ENCODE measurements at regions not wholly inside any gene's neighbourhood (a gene's known extent, or its start where the extent isn't known, plus 50 kb on each side); places are given as distances from the start of the nearest gene placed in this dataset.
A peak's percentile ranks its signal among the peaks of the same experiment; 100 is the strongest.

DNA sequence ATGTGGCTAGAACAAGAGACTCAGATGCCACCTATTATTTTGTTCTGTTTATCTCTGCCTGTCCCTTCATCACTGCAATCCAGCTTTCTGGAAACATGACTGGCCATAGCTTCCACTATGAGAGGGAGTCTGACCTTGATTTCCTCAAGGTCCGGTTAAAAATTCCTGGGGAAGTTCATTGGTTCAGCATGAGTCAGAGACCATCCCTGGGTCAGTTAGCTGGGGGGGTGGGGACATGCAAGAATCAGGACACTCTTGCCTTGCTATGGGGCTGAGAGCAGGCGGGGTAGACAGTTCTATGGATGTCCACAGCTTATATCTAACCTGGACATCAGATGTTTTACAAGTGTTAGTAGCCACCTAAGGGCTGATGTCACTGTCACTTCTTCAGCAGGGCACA, 81.1 kb downstream of the TENT5C start:
- Histone ChIP-seq H3K27ac (ENCODE audit: low read depth, low read length) (no peak overlapping the region), H3K4me1 (ENCODE audit: control insufficient read depth in 5 of 5, insufficient read depth in 5 of 5, low read length in 5 of 5) (no peaks in the 10 kb centered on the region), H3K4me3 (ENCODE audit: low read depth in 1 of 5, low read length in 5 of 5) (no peak overlapping the region)

DNA sequence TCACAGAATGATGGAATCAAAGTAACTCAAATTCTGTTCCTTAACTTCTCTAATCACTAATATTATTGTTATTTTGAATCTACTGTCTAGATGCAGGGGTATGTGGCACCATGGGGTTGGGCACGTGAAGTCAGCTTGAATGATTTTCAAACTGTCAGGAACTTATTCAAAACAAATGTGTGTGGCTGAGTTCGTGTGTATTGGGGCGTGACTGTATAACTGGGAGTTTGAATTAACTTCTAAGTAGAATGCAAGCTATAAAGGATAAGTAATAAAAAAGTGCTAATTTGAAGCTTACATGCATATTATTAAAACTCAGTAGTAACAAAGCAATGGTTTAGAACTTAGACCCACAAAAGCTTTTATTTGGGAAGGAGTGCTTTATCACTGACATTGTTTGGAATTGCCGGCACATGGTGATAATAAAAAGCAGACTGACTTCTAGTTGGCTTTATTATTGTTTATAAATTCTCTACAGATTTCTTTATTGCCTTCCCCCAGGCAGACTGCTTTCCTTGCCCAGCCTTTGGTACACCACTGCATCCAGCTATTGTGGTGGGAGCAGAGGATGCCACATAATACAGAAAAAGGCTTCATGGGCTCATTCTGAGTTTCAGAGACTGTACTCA, 84.3 kb downstream of the TENT5C start:
- Histone ChIP-seq H3K27me3 (ENCODE audit: control insufficient read depth in 5 of 5, insufficient read depth in 4 of 5, low read length in 5 of 5) (peaks cover 0 to 3% (median 0%) of the 10 kb centered on the region in 5 donors), H3K4me1 (ENCODE audit: control insufficient read depth in 5 of 5, insufficient read depth in 5 of 5, low read length in 5 of 5) (no peaks in the 10 kb centered on the region), H3K27ac (ENCODE audit: low read depth, low read length) (no peak overlapping the region), H3K36me3 (ENCODE audit: control insufficient read depth in 5 of 5, insufficient read depth in 5 of 5, low read length in 5 of 5) (no peaks in the 10 kb centered on the region), H3K4me3 (ENCODE audit: low read depth in 1 of 5, low read length in 5 of 5) (no peak overlapping the region), H3K9ac (ENCODE audit: low read length in 5 of 5) (no peak overlapping the region), H3K9me3 (ENCODE audit: control insufficient read depth in 5 of 5, low read length in 5 of 5) (no peaks in the 10 kb centered on the region)

More for the DNA sequence above, 81.1 kb downstream of the TENT5C start:
- Histone ChIP-seq H3K36me3 (ENCODE audit: control insufficient read depth in 5 of 5, insufficient read depth in 5 of 5, low read length in 5 of 5) (no peaks in the 10 kb centered on the region), H3K9me3 (ENCODE audit: control insufficient read depth in 5 of 5, low read length in 5 of 5) (no peaks in the 10 kb centered on the region), H3K27me3 (ENCODE audit: control insufficient read depth in 5 of 5, insufficient read depth in 4 of 5, low read length in 5 of 5) (peaks cover 0 to 3% (median 0%) of the 10 kb centered on the region in 5 donors), H3K9ac (ENCODE audit: low read length in 5 of 5) (no peak overlapping the region)

DNA sequence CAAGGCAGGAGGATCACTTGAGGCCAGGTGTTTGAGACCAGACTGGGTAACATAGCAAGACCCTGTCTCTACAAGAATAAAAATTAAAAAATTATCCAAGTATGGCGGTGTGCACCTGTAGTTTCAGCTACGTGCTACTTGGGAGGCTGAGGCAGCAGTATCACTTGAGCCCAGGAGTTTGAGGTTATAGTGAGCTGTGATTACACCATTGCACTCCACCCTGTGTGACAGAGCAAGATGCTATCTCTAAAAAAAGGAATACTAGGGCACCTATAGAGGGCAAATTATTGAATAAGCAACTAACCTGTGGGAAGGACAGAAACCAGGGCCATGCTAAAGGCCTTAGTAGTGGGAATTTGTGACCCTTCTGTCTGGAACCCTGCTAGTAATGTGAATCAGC, 86.1 kb downstream of the TENT5C start:
- no peaks in the 10 kb centered on the region for H3K9me3 ChIP-seq (ENCODE audit: control insufficient read depth in 5 of 5, low read length in 5 of 5)
- peaks cover 0 to 10% (median 9%) of the 10 kb centered on the region in 5 donors for H3K4me1 ChIP-seq (ENCODE audit: control insufficient read depth in 5 of 5, insufficient read depth in 5 of 5, low read length in 5 of 5)
- H3K9ac ChIP-seq (ENCODE audit: low read length in 5 of 5): no peak overlapping the region
- no peak overlapping the region for H3K4me3 ChIP-seq (ENCODE audit: low read depth in 1 of 5, low read length in 5 of 5)
- H3K27ac ChIP-seq (ENCODE audit: low read depth, low read length): no peak overlapping the region
- H3K27me3 ChIP-seq (ENCODE audit: control insufficient read depth in 5 of 5, insufficient read depth in 4 of 5, low read length in 5 of 5): peaks cover 0 to 5% (median 3%) of the 10 kb centered on the region in 5 donors
- no peaks in the 10 kb centered on the region for H3K36me3 ChIP-seq (ENCODE audit: control insufficient read depth in 5 of 5, insufficient read depth in 5 of 5, low read length in 5 of 5)

DNA sequence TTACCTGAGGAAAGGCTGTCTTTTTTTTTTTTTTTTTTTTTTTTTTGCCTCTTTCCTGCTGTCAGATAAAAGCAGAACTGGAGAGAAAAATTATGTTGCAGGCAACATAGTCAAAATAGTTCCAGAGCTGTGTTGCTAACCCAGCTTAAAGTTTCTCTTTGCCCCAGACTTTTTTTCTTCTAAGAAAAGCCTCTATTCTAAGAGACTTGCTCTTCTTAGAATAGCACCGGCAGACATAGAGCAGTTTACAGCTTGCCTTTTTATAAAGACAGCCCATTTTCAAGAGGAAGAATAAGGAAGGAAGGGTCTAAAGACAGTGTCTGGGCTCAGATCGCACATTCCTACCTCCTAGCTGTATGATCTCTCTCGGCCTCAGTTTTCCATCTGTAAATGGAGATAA, 88.7 kb downstream of the TENT5C start:
- no peak overlapping the region for H3K9ac ChIP-seq (ENCODE audit: low read length in 5 of 5)
- H3K27ac ChIP-seq (ENCODE audit: low read depth, low read length): no peak overlapping the region
- H3K4me3 ChIP-seq (ENCODE audit: low read depth in 1 of 5, low read length in 5 of 5): no peak overlapping the region
- H3K4me1 ChIP-seq (ENCODE audit: control insufficient read depth in 5 of 5, insufficient read depth in 5 of 5, low read length in 5 of 5): peaks cover 0 to 10% (median 9%) of the 10 kb centered on the region in 5 donors
- no peaks in the 10 kb centered on the region for H3K36me3 ChIP-seq (ENCODE audit: control insufficient read depth in 5 of 5, insufficient read depth in 5 of 5, low read length in 5 of 5)
- peaks cover 0 to 5% (median 0%) of the 10 kb centered on the region in 5 donors for H3K27me3 ChIP-seq (ENCODE audit: control insufficient read depth in 5 of 5, insufficient read depth in 4 of 5, low read length in 5 of 5)
- no peaks in the 10 kb centered on the region for H3K9me3 ChIP-seq (ENCODE audit: control insufficient read depth in 5 of 5, low read length in 5 of 5)

DNA sequence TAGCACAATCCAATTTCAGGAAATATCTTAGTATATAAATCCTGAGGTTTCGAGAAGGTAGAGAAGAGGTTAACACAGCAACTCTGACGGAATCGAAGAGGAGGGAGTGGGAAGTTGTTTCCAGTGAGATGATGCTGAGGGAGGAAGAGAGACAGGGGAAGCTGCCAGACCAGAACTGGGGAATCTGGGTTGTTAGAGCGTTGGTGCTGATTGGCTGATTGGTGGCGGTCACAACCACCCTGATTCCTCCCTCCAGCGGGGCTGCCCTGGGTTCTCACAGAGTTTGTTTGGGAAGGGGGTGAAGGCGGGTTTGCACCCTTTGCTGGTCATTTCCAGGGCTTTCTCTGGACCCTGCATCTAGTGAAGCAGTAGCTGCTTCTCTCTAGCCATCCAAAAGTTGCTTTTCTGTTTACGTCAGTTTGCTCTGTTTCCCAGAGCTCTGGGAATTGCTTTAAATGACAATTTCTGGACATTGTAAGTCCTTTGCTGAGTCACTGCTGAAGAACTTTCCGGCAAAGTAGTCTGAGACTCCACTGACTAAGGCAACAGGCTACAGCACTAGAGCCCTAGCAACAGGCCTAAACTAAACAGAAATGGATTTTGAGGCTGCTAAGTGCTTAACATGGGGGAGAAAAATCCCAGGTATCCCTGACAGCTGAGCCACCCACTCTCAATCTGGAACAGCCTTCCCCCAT, 90.1 kb downstream of the TENT5C start:
- Histone ChIP-seq H3K4me1 (ENCODE audit: control insufficient read depth in 5 of 5, insufficient read depth in 5 of 5, low read length in 5 of 5) (peaks cover 0 to 10% (median 9%) of the 10 kb centered on the region in 5 donors), H3K27me3 (ENCODE audit: control insufficient read depth in 5 of 5, insufficient read depth in 4 of 5, low read length in 5 of 5) (peaks cover 0 to 5% (median 0%) of the 10 kb centered on the region in 5 donors), H3K9me3 (ENCODE audit: control insufficient read depth in 5 of 5, low read length in 5 of 5) (no peaks in the 10 kb centered on the region), H3K36me3 (ENCODE audit: control insufficient read depth in 5 of 5, insufficient read depth in 5 of 5, low read length in 5 of 5) (no peaks in the 10 kb centered on the region), H3K27ac (ENCODE audit: low read depth, low read length) (peak overlapping the region; percentile 71), H3K4me3 (ENCODE audit: low read depth in 1 of 5, low read length in 5 of 5) (peak overlapping the region in 4 of 5 donors; percentile 34 to 46 (median 40)), H3K9ac (ENCODE audit: low read length in 5 of 5) (no peak overlapping the region)

DNA sequence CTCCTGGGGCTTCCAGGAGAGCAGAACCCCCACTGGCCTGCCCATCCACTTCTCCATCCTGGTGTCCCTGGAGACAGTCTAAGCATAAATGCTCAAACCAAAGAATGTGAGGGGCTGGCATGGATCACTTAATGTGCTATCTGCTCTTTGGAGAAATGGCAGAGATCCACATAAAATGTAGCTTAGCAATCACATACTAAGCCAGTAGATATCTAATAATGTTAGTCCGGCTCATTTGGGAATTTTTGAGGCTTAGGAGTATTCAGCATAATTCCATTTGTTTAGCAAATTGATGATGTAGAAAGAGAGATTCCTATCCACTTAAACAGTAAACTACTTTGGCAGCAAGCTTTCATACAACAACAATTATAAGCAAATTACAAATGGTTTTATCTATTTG, 90.7 kb downstream of the TENT5C start:
- Histone ChIP-seq H3K9me3 (ENCODE audit: control insufficient read depth in 5 of 5, low read length in 5 of 5) (no peaks in the 10 kb centered on the region), H3K36me3 (ENCODE audit: control insufficient read depth in 5 of 5, insufficient read depth in 5 of 5, low read length in 5 of 5) (no peaks in the 10 kb centered on the region), H3K4me3 (ENCODE audit: low read depth in 1 of 5, low read length in 5 of 5) (no peak overlapping the region), H3K27ac (ENCODE audit: low read depth, low read length) (peak overlapping the region; percentile 71), H3K9ac (ENCODE audit: low read length in 5 of 5) (no peak overlapping the region), H3K27me3 (ENCODE audit: control insufficient read depth in 5 of 5, insufficient read depth in 4 of 5, low read length in 5 of 5) (peaks cover 0 to 5% (median 0%) of the 10 kb centered on the region in 5 donors), H3K4me1 (ENCODE audit: control insufficient read depth in 5 of 5, insufficient read depth in 5 of 5, low read length in 5 of 5) (peaks cover 0 to 10% (median 9%) of the 10 kb centered on the region in 5 donors)

DNA sequence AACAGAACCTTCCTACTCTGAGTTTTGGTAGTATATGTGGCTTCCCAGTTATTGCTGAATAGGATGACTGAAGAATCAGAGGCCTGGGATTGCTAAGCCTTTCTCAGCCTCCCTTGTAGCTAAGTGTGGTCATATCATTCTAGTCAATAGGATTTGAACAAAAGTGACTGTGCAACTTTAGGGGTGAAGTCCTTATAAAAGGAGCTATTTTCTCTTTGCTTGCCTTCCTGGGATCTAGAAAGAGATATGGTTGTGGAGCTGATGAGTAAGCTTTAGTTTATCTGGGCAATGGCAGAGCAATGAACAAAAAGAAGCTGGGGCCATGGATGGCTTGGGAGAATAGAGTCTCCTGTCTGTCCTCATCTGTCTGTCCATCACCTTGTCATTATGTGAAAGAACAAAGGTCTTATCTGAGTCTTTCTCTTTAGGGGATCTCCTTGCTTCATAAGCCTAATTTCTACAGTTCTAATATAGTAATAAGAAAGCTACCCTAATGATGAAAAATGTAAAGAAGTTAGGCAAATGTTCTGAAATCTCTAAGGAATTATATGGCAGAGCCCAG, 91.5 kb downstream of the TENT5C start:
- H3K9me3 ChIP-seq (ENCODE audit: control insufficient read depth in 5 of 5, low read length in 5 of 5): no peaks in the 10 kb centered on the region
- no peaks in the 10 kb centered on the region for H3K36me3 ChIP-seq (ENCODE audit: control insufficient read depth in 5 of 5, insufficient read depth in 5 of 5, low read length in 5 of 5)
- peak overlapping the region; percentile 71 for H3K27ac ChIP-seq (ENCODE audit: low read depth, low read length)
- peaks cover 0 to 5% (median 0%) of the 10 kb centered on the region in 5 donors for H3K27me3 ChIP-seq (ENCODE audit: control insufficient read depth in 5 of 5, insufficient read depth in 4 of 5, low read length in 5 of 5)
- H3K4me3 ChIP-seq (ENCODE audit: low read depth in 1 of 5, low read length in 5 of 5): no peak overlapping the region
- no peak overlapping the region for H3K9ac ChIP-seq (ENCODE audit: low read length in 5 of 5)
- peaks cover 0 to 10% (median 9%) of the 10 kb centered on the region in 5 donors for H3K4me1 ChIP-seq (ENCODE audit: control insufficient read depth in 5 of 5, insufficient read depth in 5 of 5, low read length in 5 of 5)

DNA sequence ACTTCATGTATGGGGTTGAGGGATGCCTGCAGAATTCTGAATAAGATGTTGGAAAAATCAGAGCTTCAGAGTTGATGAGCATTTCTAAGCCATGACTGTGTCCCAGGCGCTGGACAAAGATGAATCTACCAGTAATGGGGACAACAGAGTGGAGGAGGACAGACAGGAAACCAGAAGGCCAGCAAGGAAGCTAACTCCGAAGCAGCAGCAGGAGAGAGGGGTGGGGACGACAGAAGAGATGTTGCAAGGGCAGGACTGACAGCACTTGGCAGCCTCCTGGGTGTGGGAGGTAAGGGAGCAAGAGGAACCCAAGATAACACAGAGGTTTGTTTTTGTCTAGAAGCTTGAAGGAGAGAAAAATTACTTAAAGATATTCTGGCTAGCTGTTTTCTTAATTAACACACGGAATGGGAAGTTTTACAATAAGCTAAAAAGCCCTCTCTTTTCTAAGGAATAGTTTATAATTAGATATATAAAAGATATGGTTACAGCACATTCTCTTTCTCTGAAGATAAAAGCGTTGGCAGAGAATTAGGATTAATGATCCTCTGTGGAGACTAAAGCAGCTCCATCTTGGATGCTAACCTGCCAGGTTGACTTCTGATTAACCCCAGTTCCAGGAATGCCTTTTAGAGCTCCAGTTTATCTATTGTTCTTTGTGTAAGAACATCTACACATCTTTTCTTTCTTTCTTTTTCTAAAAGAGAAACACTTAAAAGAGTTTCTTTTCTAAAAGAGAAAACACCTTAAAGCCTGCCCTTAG, 92.7 kb downstream of the TENT5C start:
- Histone ChIP-seq H3K27ac (ENCODE audit: low read depth, low read length) (no peak overlapping the region), H3K9me3 (ENCODE audit: control insufficient read depth in 5 of 5, low read length in 5 of 5) (peaks cover 0 to 4% (median 0%) of the 10 kb centered on the region in 5 donors), H3K9ac (ENCODE audit: low read length in 5 of 5) (no peak overlapping the region), H3K36me3 (ENCODE audit: control insufficient read depth in 5 of 5, insufficient read depth in 5 of 5, low read length in 5 of 5) (no peaks in the 10 kb centered on the region), H3K4me3 (ENCODE audit: low read depth in 1 of 5, low read length in 5 of 5) (no peak overlapping the region), H3K4me1 (ENCODE audit: control insufficient read depth in 5 of 5, insufficient read depth in 5 of 5, low read length in 5 of 5) (peaks cover 0 to 10% (median 9%) of the 10 kb centered on the region in 5 donors), H3K27me3 (ENCODE audit: control insufficient read depth in 5 of 5, insufficient read depth in 4 of 5, low read length in 5 of 5) (peaks cover 0 to 5% (median 0%) of the 10 kb centered on the region in 5 donors)

DNA sequence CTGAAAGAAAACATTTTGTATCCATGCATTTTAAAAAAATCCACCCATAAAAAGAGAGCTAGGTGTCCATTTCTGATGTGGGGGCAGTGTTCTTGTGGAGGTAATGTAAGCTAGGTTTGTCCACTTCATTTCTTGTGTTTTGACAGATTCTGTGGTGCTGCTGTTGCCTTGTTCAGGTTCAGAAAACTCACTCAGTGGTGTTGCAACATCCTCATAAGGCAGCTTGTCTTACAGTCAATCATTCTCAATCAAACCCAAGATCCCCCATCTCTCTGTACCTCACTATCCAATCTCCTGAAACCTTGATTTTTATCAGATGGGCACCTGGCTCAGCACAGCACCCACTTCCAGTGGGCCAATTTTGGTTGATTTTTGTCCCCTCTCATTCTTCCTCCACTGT, 94.1 kb downstream of the TENT5C start:
- H3K4me1 ChIP-seq (ENCODE audit: control insufficient read depth in 5 of 5, insufficient read depth in 5 of 5, low read length in 5 of 5): peaks cover 0 to 10% (median 9%) of the 10 kb centered on the region in 5 donors
- H3K27ac ChIP-seq (ENCODE audit: low read depth, low read length): no peak overlapping the region
- H3K9me3 ChIP-seq (ENCODE audit: control insufficient read depth in 5 of 5, low read length in 5 of 5): peaks cover 0 to 8% (median 0%) of the 10 kb centered on the region in 5 donors

More for the DNA sequence above, 94.1 kb downstream of the TENT5C start:
- Histone ChIP-seq H3K9ac (ENCODE audit: low read length in 5 of 5) (no peak overlapping the region), H3K36me3 (ENCODE audit: control insufficient read depth in 5 of 5, insufficient read depth in 5 of 5, low read length in 5 of 5) (no peaks in the 10 kb centered on the region), H3K4me3 (ENCODE audit: low read depth in 1 of 5, low read length in 5 of 5) (no peak overlapping the region), H3K27me3 (ENCODE audit: control insufficient read depth in 5 of 5, insufficient read depth in 4 of 5, low read length in 5 of 5) (peaks cover 0 to 5% (median 0%) of the 10 kb centered on the region in 5 donors)
